PC-9 (cell line): ENCODE measurements at regions not wholly inside any gene's neighbourhood (a gene's known extent, or its start where the extent isn't known, plus 50 kb on each side); places are given as distances from the start of the nearest gene placed in this dataset.

ENCODE experiments used
- BruUV-seq: library from RNA; stranded (reverse); fragments of 400-500 nt; replicated peaks from 2 replicates; lab custom pipeline; 2021; lab: Mats Ljungman, UMichigan
- CTCF ChIA-PET: fragments of 300-600 bp; sonication (Branson Sonifier 250); formaldehyde crosslinking; loops from one replicate; lab custom pipeline; 2022; ENCODE audit warnings: antibody characterized with exemption; lab: Charles Lee
- POLR2A ChIA-PET: fragments of 300-600 bp; sonication (Branson Sonifier 250); formaldehyde crosslinking; loops from one replicate; lab custom pipeline; 2022; ENCODE audit warnings: antibody characterized with exemption; ENCODE audit not compliant: unreplicated experiment; lab: Charles Lee
- DNase-seq, 2 experiments: peaks; one replicate each; pipeline versions ENCODE4 v3.0.0 to v3.0.0-alpha.2; 2015 to 2022; ENCODE audit warnings: mixed read lengths in 1 of 2
- H2AFZ ChIP-seq: fragments of 200-600 bp; sonication (generic); 2 replicates; pipeline ENCODE4 v1.8.1; 2017; ENCODE audit warnings: antibody characterized with exemption
- H3F3A ChIP-seq: fragments of 200-600 bp; sonication (generic); 2 replicates; pipeline ENCODE4 v1.8.1; 2017; ENCODE audit warnings: antibody characterized with exemption, mild to moderate bottlenecking, low read depth; ENCODE audit not compliant: insufficient read depth
- H3K27ac ChIP-seq: fragments of 200-600 bp; sonication (generic); 2 replicates; pipeline ENCODE4 v1.6.1; 2016; ENCODE audit warnings: mixed run types
- H3K27me3 ChIP-seq: fragments of 200-600 bp; sonication (generic); 2 replicates; pipeline ENCODE4 v1.6.1; 2016; ENCODE audit warnings: low read depth, mixed run types; ENCODE audit not compliant: insufficient read depth
- H3K36me3 ChIP-seq: fragments of 200-600 bp; sonication (generic); 2 replicates; pipeline ENCODE4 v1.6.1; 2016; ENCODE audit warnings: low read depth, mixed run types
- H3K4me1 ChIP-seq: fragments of 200-600 bp; sonication (generic); replicated peaks from 2 replicates; pipeline ENCODE4 v1.6.1; 2016; ENCODE audit warnings: mixed run types; ENCODE audit not compliant: insufficient read depth
- H3K4me2 ChIP-seq: fragments of 200-600 bp; sonication (generic); 2 replicates; pipeline ENCODE4 v1.6.1; 2017; ENCODE audit warnings: mixed run types
- H3K4me3 ChIP-seq: fragments of 200-600 bp; sonication (generic); 2 replicates; pipeline ENCODE4 v1.6.1; 2016; ENCODE audit warnings: mixed run types
- H3K79me2 ChIP-seq: fragments of 200-600 bp; sonication (generic); 2 replicates; pipeline ENCODE4 v1.6.1; 2017; ENCODE audit warnings: low read depth, mixed run types
- H3K9me2 ChIP-seq: fragments of 200-600 bp; sonication (generic); 2 replicates; pipeline ENCODE4 v1.8.1; 2017; ENCODE audit warnings: mild to moderate bottlenecking; ENCODE audit not compliant: insufficient read depth
- H3K9me3 ChIP-seq: fragments of 200-600 bp; sonication (generic); 2 replicates; pipeline ENCODE4 v1.8.1; 2016; ENCODE audit warnings: low read depth; ENCODE audit not compliant: insufficient read depth
- H4K20me1 ChIP-seq: fragments of 200-600 bp; sonication (generic); 2 replicates; pipeline ENCODE4 v1.8.1; 2017; ENCODE audit not compliant: insufficient read depth
- CTCF ChIP-seq: fragments of 200-600 bp; sonication (generic); conservative IDR thresholded peaks from 2 replicates; pipeline ENCODE4 v1.6.1; 2017; ENCODE audit warnings: mixed run types, antibody characterized with exemption, mild to moderate bottlenecking, moderate library complexity
- EZH2 ChIP-seq: fragments of 200-600 bp; sonication (generic); IDR thresholded peaks from 2 replicates; pipeline ENCODE4 v1.8.0; 2017; ENCODE audit warnings: antibody characterized with exemption, low read depth
- intact Hi-C: fragments of 100-400 bp; cut with micrococcal nuclease; formaldehyde crosslinking; loops from one replicate; pipeline ENCODE4 v1.10.0; 2022; ENCODE audit not compliant: unreplicated experiment

- H3K27ac ChIP-seq, result no peak overlapping the region
- no peaks in the 10 kb centered on the region for H4K20me1 ChIP-seq
- peaks cover 4% of the 10 kb centered on the region; the same call in 1 of the 2 replicates for H3K9me3 ChIP-seq
- H3K27me3 ChIP-seq, result no peaks in the 10 kb centered on the region
- H3K4me2 ChIP-seq, result no peak overlapping the region
- H3K79me2 ChIP-seq, result no peaks in the 10 kb centered on the region
- POLR2A ChIA-PET, result no interaction called here
- no peak overlapping the region for H3K4me3 ChIP-seq
- TF ChIP-seq EZH2, result no peak
- no peak for TF ChIP-seq CTCF
- H2AFZ ChIP-seq, result no peak overlapping the region
- DNase-seq, result no peak
- H3K36me3 ChIP-seq, result no peaks in the 10 kb centered on the region
- intact Hi-C loops, result no loop called here
- BruUV-seq, result no TSS peak
- no peaks in the 10 kb centered on the region for H3K9me2 ChIP-seq
- H3F3A ChIP-seq, result no peaks in the 10 kb centered on the region
- CTCF ChIA-PET, result no interaction called here
- no peaks in the 10 kb centered on the region for H3K4me1 ChIP-seq
These were observed 78.2 kb downstream of the THNSL1 start for GRCh38 chr10:25094590-25094989.

- CTCF ChIA-PET, result no interaction called here
- POLR2A ChIA-PET, result no interaction called here
- H3F3A ChIP-seq, result no peaks in the 10 kb centered on the region
- no peaks in the 10 kb centered on the region for H3K36me3 ChIP-seq
- no peak overlapping the region for H2AFZ ChIP-seq
- no peaks in the 10 kb centered on the region for H3K79me2 ChIP-seq
- no peaks in the 10 kb centered on the region for H3K27me3 ChIP-seq
- H3K9me3 ChIP-seq, result 0 out of 2 replicates have a peak, but pooled peaks cover 4% of the 10 kb centered on the region
- H3K4me3 ChIP-seq, result no peak overlapping the region
- no peak for DNase-seq
- H4K20me1 ChIP-seq, result no peaks in the 10 kb centered on the region
- TF ChIP-seq CTCF (no peak), EZH2 (no peak)
- no peak overlapping the region for H3K27ac ChIP-seq
- no peaks in the 10 kb centered on the region for H3K4me1 ChIP-seq
- BruUV-seq, result no TSS peak
- H3K9me2 ChIP-seq, result no peaks in the 10 kb centered on the region
- H3K4me2 ChIP-seq, result no peak overlapping the region
- intact Hi-C loops, result no loop called here
These were observed 77.0 kb upstream of the GPR158 start for GRCh38 chr10:25097669-25098411.

GRCh38 chr10:25100141-25100540 lies 74.7 kb upstream of the GPR158 start:
- intact Hi-C loops, result no loop called here
- H3F3A ChIP-seq, result no peaks in the 10 kb centered on the region
- BruUV-seq, result no TSS peak
- TF ChIP-seq EZH2 (no peak), CTCF (no peak)
- ChIA-PET CTCF (interaction anchor here (0.6 kb wide), 1 partner anchor 602 kb away, joined by 9 read pairs; no protein-coding TSS in a partner anchor), POLR2A (no interaction called here)
- no peaks in the 10 kb centered on the region for H3K27me3 ChIP-seq
- H3K9me2 ChIP-seq, result no peaks in the 10 kb centered on the region
- no peaks in the 10 kb centered on the region for H3K79me2 ChIP-seq
- H2AFZ ChIP-seq, result no peak overlapping the region
- H3K4me1 ChIP-seq, result no peaks in the 10 kb centered on the region
- H3K36me3 ChIP-seq, result no peaks in the 10 kb centered on the region
- H3K9me3 ChIP-seq, result no peaks in the 10 kb centered on the region
- H3K4me3 ChIP-seq, result no peak overlapping the region
- H3K27ac ChIP-seq, result no peak overlapping the region
- no peak overlapping the region for H3K4me2 ChIP-seq
- H4K20me1 ChIP-seq, result no peaks in the 10 kb centered on the region
- DNase-seq, result no peak
